Cardiac fibroblast (primary cell): ENCODE measurements at regions not wholly inside any gene's neighbourhood (a gene's known extent, or its start where the extent isn't known, plus 50 kb on each side); places are given as distances from the start of the nearest gene placed in this dataset.

Source experiments
- DNase-seq, 2 donors: peaks; one replicate each; pipeline versions ENCODE4 v3.0.0 to v3.0.0-alpha.2; 2010; ENCODE audit warnings: low read depth in 2 of 2
- H3K4me3 ChIP-seq, 2 donors: replicated peaks in 1 of 2; 1 replicate in 1 of 2; 2 replicates in 1 of 2; pipeline ENCODE4 v1.5.1; 2011; ENCODE audit warnings: low read depth in 2 of 2, low read length in 2 of 2, mild to moderate bottlenecking in 2 of 2, moderate library complexity in 1 of 2
- CTCF ChIP-seq: IDR thresholded peaks from one replicate; pipeline ENCODE4 v1.5.1; 2011; ENCODE audit warnings: low read depth, mild to moderate bottlenecking, low read length, inconsistent platforms

GRCh38 chr3:162285259-162285658, 788.7 kb downstream of the OTOL1 start:
- no peak overlapping the region for H3K4me3 ChIP-seq
- no peak for DNase-seq
- no peak for TF ChIP-seq CTCF

- H3K4me3 ChIP-seq, result no peak overlapping the region
- TF ChIP-seq CTCF, result no peak
Observed at GRCh38 chr3:162287600-162287999, 791.0 kb downstream of the OTOL1 start.

GRCh38 chr3:162292409-162292808, 795.8 kb downstream of the OTOL1 start:
- no peak for TF ChIP-seq CTCF
- H3K4me3 ChIP-seq, result no peak overlapping the region
- DNase-seq, result peak in 1 of 2 donors; percentile 26

More at GRCh38 chr3:162287600-162287999, 791.0 kb downstream of the OTOL1 start:
- DNase-seq, result no peak

- DNase-seq, result peak; percentile 52 to 97
- TF ChIP-seq CTCF, result no peak
Observed at GRCh38 chr3:162295323-162295983, 798.8 kb downstream of the OTOL1 start.

GRCh38 chr3:162302983-162303624, 806.5 kb downstream of the OTOL1 start:
- DNase-seq, result peak; percentile 16 to 51
- TF ChIP-seq CTCF, result no peak
- H3K4me3 ChIP-seq, result no peak overlapping the region

More at GRCh38 chr3:162295323-162295983, 798.8 kb downstream of the OTOL1 start:
- H3K4me3 ChIP-seq, result no peak overlapping the region

GRCh38 chr3:162317046-162317445, 820.4 kb downstream of the OTOL1 start:
- TF ChIP-seq CTCF, result no peak
- no peak overlapping the region for H3K4me3 ChIP-seq

GRCh38 chr3:162328649-162329048, 832.0 kb downstream of the OTOL1 start:
- DNase-seq, result no peak
- TF ChIP-seq CTCF, result no peak
- no peak overlapping the region for H3K4me3 ChIP-seq

More at GRCh38 chr3:162317046-162317445, 820.4 kb downstream of the OTOL1 start:
- DNase-seq, result no peak
